GM12874 (cell line): ENCODE measurements at regions not wholly inside any gene's neighbourhood (a gene's known extent, or its start where the extent isn't known, plus 50 kb on each side); places are given as distances from the start of the nearest gene placed in this dataset.

Source experiments
- TF ChIP-seq, protein P1 (sequence below): IDR thresholded peaks from 2 replicates; pipeline ENCODE4 v1.5.1; 2011; ENCODE audit warnings: low read depth, mild to moderate bottlenecking, control low read depth, low read length, moderate library complexity; ENCODE audit not compliant: insufficient read depth

- TF ChIP-seq, protein P1, sequence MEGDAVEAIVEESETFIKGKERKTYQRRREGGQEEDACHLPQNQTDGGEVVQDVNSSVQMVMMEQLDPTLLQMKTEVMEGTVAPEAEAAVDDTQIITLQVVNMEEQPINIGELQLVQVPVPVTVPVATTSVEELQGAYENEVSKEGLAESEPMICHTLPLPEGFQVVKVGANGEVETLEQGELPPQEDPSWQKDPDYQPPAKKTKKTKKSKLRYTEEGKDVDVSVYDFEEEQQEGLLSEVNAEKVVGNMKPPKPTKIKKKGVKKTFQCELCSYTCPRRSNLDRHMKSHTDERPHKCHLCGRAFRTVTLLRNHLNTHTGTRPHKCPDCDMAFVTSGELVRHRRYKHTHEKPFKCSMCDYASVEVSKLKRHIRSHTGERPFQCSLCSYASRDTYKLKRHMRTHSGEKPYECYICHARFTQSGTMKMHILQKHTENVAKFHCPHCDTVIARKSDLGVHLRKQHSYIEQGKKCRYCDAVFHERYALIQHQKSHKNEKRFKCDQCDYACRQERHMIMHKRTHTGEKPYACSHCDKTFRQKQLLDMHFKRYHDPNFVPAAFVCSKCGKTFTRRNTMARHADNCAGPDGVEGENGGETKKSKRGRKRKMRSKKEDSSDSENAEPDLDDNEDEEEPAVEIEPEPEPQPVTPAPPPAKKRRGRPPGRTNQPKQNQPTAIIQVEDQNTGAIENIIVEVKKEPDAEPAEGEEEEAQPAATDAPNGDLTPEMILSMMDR: no peak
These were observed 385.3 kb upstream of the SMIM21 start for GRCh38 chr18:75812761-75813160.

DNA sequence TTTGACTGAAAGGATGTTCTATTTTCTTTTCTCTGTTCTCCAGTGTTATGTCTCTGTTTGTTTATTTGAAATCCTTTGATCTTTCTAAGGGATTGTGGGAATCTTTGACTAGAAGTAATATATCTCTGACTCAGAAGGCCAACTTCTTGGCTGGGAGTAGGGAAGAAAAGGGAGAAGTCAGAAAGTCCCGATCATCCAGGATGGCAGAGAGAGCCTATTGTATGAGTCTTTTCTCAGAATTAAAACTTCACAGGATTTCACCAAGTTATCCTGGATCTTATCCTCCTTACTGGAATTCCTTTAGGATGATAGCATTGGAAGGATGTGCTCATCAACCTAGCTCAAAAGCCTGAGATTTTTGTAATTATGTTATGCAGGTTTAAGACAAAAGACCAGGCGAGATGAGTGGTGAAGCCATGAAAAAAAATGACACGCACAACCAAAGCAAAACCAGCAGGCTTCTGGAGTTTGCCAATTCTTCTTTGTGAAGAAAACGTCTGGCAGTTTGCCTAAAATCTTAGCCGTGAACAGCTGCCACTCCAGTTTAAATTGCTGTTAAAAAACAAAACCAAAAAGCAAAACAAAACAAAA is 383.6 kb upstream of the SMIM21 start:
- TF ChIP-seq, protein P1: no peak

DNA sequence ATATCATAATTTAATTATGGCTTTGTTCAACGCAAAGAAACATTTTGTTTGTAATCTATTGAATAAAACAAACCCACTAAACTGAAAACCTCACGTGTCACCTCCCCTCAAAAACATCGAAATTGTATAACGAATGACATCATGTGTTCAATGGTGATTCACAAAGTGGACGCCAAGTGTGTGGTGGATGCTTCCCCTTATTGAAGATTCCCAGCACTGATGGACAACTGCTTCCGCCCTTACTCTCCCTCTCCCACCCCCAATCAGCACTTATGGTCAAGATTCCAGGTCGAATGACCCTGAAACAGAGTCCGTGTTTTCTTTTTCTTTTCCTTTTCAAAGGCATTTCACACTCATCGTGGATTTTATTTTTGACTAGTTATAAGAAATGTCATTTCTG is 383.0 kb upstream of the SMIM21 start:
- TF ChIP-seq, protein P1: no peak

DNA sequence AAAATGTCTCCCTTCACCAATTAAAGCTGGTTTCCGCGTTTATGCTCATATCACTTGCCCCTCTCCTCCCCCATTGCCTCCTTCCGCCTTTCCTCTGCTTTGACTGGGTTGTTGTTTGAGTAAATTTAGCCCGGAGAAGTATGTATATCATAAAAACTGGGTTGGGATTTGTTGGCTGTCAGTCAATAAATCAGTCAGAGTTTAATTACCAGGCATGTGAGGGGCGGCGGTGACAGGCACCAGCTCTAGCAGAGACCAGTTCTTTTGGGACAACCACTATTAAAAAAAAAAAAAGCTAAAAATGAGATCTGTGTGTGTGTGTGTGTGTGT is 382.4 kb upstream of the SMIM21 start:
- TF ChIP-seq, protein P1: no peak

GRCh38 chr18:75809151-75809925 is 381.8 kb upstream of the SMIM21 start:
- TF ChIP-seq, protein P1: no peak

GRCh38 chr18:75805265-75805664 is 377.8 kb upstream of the SMIM21 start:
- TF ChIP-seq, protein P1: no peak

GRCh38 chr18:75802681-75803080 is 375.2 kb upstream of the SMIM21 start:
- TF ChIP-seq, protein P1: no peak
